ENCODE measurements at regions not wholly inside any gene's neighbourhood (a gene's known extent, or its start where the extent isn't known, plus 50 kb on each side); places are given as distances from the start of the nearest gene placed in this dataset.

- no peak overlapping the region for H3K4me3 ChIP-seq (ENCODE audit: low read depth, poor library complexity, severe bottlenecking)
- intact Hi-C loops (cut with DNase I; ENCODE audit: low total_unique reads), result no loop called here
- no peak for TF ChIP-seq POLR2A (IDR thresholded peaks at IDR 0.05)
- no peak for TF ChIP-seq CTCF (IDR thresholded peaks at IDR 0.05)
- no peak for DNase-seq (ENCODE audit: low spot score in 2 of 2)
- 92 to 93% methylated on average over 9 of the region's 9 CpGs for WGBS, 2 donors
These were observed 94.8 kb upstream of the TLE3 start for GRCh38 chr15:70192490-70192889.

- 91 to 94% methylated on average over 3 of the region's 3 CpGs for WGBS, 2 donors
- H3K4me3 ChIP-seq (ENCODE audit: low read depth, poor library complexity, severe bottlenecking), result no peak overlapping the region
- intact Hi-C loops (cut with DNase I; ENCODE audit: low total_unique reads), result no loop called here
- no peak for DNase-seq (ENCODE audit: low spot score in 2 of 2)
- no peak for TF ChIP-seq POLR2A (IDR thresholded peaks at IDR 0.05)
- TF ChIP-seq CTCF (IDR thresholded peaks at IDR 0.05), result no peak
These were observed 94.3 kb upstream of the TLE3 start for GRCh38 chr15:70192041-70192440.

- intact Hi-C loops (cut with DNase I; ENCODE audit: low total_unique reads), result no loop called here
- 76 to 90% methylated on average over 5 of the region's 5 CpGs for WGBS, 2 donors
- H3K4me3 ChIP-seq (ENCODE audit: low read depth, poor library complexity, severe bottlenecking), result no peak overlapping the region
These were observed 93.2 kb upstream of the TLE3 start for GRCh38 chr15:70190965-70191364.

DNA sequence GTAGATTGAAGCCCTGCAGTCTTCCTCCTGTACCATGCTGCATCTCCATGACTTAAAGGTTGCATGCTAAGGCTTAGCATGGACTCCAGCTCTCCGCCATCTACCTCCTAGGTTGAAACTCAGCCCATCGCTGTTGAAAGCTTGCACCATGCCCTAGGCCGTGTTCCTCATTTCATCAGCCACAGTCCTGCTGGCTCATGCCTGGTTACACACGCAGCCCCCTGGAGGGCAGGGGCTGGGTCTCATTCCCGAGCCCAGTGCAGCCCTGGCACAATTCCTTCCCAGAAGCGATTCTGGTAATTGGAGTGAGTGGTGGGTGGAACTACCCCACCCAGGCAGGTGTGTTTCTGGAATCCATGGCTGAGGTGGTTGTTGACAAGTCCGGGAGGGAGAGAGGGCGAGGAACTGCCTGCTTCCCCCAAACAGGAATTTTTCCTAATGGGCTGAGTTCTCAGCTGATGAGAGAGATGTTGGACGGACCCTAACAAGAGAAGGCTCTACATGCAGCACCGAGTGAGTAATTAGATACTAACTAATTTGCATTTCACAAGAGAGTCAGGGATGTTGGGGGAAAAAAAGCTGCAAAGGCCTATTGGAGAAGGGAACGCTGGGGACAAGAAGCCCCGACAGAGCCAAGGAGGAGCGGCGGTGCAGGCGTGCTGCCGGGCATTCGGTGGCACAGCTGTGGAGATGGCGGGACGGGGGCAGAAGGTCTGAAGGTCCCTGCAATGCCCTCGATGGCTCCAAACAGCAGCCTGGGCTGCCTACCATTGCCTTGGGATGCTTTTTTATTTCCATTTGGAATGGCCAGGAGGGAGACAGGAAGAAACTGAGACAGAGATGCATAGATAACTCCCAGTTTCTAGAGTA, 92.3 kb upstream of the TLE3 start:
- TF ChIP-seq POLR2A (IDR thresholded peaks at IDR 0.05) (no peak), CTCF (IDR thresholded peaks at IDR 0.05) (no peak)
- no peak overlapping the region for H3K4me3 ChIP-seq (ENCODE audit: low read depth, poor library complexity, severe bottlenecking)
- no peak for DNase-seq (ENCODE audit: low spot score in 2 of 2)
- 73% methylated on average over 20 of the region's 20 CpGs for WGBS, 2 donors
- intact Hi-C loops (cut with DNase I; ENCODE audit: low total_unique reads), result no loop called here

More at GRCh38 chr15:70190965-70191364, 93.2 kb upstream of the TLE3 start:
- DNase-seq (ENCODE audit: low spot score in 2 of 2), result no peak
- TF ChIP-seq CTCF (IDR thresholded peaks at IDR 0.05), result no peak

DNA sequence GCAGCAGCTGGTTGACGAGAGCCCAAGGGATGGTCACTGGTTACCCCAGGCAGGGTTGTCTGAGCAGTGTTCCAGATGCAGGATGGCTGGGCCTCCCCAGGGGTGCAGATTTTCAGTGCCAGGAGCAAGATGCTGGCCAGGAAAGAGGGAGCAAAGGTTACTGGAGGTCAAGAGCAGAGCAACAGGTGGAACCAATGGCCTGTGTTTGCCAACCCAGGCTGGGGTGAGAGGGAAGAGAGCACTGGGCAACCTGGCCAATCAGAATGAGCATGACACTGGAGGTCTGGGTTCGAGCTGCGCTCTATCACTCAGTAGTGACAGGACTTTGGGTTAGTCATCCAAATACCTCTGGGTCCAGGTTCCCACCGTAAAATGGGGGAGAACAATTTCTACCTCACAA, 90.6 kb upstream of the TLE3 start:
- 95 to 100% methylated on average over 4 of the region's 4 CpGs for WGBS, 2 donors
- no peak overlapping the region for H3K4me3 ChIP-seq (ENCODE audit: low read depth, poor library complexity, severe bottlenecking)
- TF ChIP-seq CTCF (IDR thresholded peaks at IDR 0.05) (no peak), POLR2A (IDR thresholded peaks at IDR 0.05) (no peak)
- DNase-seq (ENCODE audit: low spot score in 2 of 2), result no peak
- intact Hi-C loops (cut with DNase I; ENCODE audit: low total_unique reads), result no loop called here

- DNase-seq (ENCODE audit: low spot score in 2 of 2), result no peak
- 86 to 88% methylated on average over 8 to 9 of the region's 9 CpGs for WGBS, 2 donors
- intact Hi-C loops (cut with DNase I; ENCODE audit: low total_unique reads), result no loop called here
- no peak for TF ChIP-seq CTCF (IDR thresholded peaks at IDR 0.05)
- TF ChIP-seq POLR2A (IDR thresholded peaks at IDR 0.05), result no peak
- H3K4me3 ChIP-seq (ENCODE audit: low read depth, poor library complexity, severe bottlenecking), result no peak overlapping the region
These were observed 89.6 kb upstream of the TLE3 start for GRCh38 chr15:70187331-70187730.
